Sigmoid colon (tissue), 4 donors: ENCODE measurements at regions not wholly inside any gene's neighbourhood (a gene's known extent, or its start where the extent isn't known, plus 50 kb on each side); places are given as distances from the start of the nearest gene placed in this dataset.

Experiments used
- EP300 ChIP-seq, 4 donors: sonication (generic); formaldehyde crosslinking; IDR thresholded peaks; one replicate each; pipeline ENCODE4 v1.6.1; 2017; ENCODE audit warnings: antibody characterized with exemption in 4 of 4
- POLR2A ChIP-seq, 2 donors: fragments of 450-650 bp; IDR thresholded peaks; one replicate each; pipeline ENCODE4 v1.6.1; 2016; ENCODE audit warnings: antibody characterized with exemption in 2 of 2, mild to moderate bottlenecking in 2 of 2, moderate library complexity in 2 of 2
- POLR2AphosphoS5 ChIP-seq, 4 donors: sonication (generic); formaldehyde crosslinking; IDR thresholded peaks; one replicate each; pipeline ENCODE4 v1.6.1; 2017; ENCODE audit warnings: antibody characterized with exemption in 4 of 4
- TF ChIP-seq, protein P1 (sequence below), 4 experiments: fragments of 450-650 bp in 3 of 4; fragments of 200-600 bp in 1 of 4; IDR thresholded peaks; one replicate each; pipeline ENCODE4 v1.5.1; 2016 to 2019; ENCODE audit warnings: antibody characterized with exemption in 4 of 4, mild to moderate bottlenecking in 3 of 4, moderate library complexity in 2 of 4

DNA sequence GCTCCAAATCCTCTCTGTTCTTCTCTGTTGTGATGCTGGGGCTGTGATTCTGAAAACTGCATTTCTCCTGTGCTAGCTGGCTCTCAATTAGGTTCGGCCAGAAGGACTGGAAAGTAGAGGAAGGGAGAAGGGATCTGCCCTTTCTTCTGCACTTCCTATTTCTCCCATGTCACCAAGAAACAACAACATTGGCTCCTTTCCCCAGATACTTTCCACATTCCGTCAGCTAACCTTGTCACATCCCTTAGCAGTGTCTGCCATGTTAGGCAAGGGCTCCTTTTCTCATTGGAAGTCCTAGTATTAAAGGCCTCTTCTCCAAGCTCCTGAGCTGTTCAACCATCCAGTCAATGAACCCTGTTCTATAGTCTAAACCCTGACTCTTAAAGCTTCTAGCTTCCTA is 171.1 kb downstream of the ZNF621 start:
- TF ChIP-seq POLR2A (IDR thresholded peaks at IDR 0.05) (no peak), EP300 (IDR thresholded peaks at IDR 0.05) (no peak), POLR2AphosphoS5 (IDR thresholded peaks at IDR 0.05) (no peak)
- TF ChIP-seq, protein P1, sequence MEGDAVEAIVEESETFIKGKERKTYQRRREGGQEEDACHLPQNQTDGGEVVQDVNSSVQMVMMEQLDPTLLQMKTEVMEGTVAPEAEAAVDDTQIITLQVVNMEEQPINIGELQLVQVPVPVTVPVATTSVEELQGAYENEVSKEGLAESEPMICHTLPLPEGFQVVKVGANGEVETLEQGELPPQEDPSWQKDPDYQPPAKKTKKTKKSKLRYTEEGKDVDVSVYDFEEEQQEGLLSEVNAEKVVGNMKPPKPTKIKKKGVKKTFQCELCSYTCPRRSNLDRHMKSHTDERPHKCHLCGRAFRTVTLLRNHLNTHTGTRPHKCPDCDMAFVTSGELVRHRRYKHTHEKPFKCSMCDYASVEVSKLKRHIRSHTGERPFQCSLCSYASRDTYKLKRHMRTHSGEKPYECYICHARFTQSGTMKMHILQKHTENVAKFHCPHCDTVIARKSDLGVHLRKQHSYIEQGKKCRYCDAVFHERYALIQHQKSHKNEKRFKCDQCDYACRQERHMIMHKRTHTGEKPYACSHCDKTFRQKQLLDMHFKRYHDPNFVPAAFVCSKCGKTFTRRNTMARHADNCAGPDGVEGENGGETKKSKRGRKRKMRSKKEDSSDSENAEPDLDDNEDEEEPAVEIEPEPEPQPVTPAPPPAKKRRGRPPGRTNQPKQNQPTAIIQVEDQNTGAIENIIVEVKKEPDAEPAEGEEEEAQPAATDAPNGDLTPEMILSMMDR (IDR thresholded peaks at IDR 0.05) = no peak
